Omental fat pad (tissue), 3 donors: ENCODE measurements at regions not wholly inside any gene's neighbourhood (a gene's known extent, or its start where the extent isn't known, plus 50 kb on each side); places are given as distances from the start of the nearest gene placed in this dataset. TPM values are rescaled to one million over a fixed set of nuclear protein-coding genes. Genes with fewer than 3 reads are reported as not detected.

ENCODE experiments used
- ATAC-seq: fragments of 150-250 bp; one replicate; pipeline ENCODE4 v1.9.1; 2016; ENCODE audit warnings: mild to moderate bottlenecking, moderate library complexity; ENCODE audit not compliant: low FRiP score
- DNase-seq: peaks from one replicate; pipeline ENCODE4 v3.0.0-alpha.2; 2019; ENCODE audit warnings: low spot score
- small RNA-seq: library from RNA; depleted of rRNA; stranded (forward); fragments of <200 nt; gene quantifications from one replicate; pipeline ENCODE3, GENCODE V24; 2016
- TF ChIP-seq, protein P1 (sequence below), 3 donors: fragments of 450-650 bp; IDR thresholded peaks; one replicate each; pipeline ENCODE4 v1.5.1; 2016 to 2017; ENCODE audit warnings: antibody characterized with exemption in 3 of 3, mild to moderate bottlenecking in 3 of 3, moderate library complexity in 2 of 3

DNA sequence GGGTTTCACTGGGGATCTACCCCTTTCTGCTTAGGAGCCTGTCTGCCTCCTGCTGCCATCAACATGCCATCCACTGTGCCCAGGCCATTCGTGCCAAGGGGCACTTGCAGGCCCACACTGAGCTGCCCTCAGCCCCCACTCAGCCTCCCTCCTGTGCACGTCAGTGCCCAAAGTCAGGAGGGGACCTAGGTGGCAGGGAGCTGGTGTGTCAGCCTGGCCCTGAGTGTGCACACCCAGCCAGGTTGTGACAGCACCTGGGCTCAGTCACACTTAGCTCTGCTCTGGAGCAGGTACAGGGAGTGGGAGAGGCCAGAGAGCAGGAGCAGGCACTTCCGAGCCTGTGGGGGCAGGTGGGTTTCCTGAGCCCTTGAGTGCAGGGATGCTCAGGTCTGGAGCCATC is 63.6 kb upstream of the SYNCRIP start:
- no peak for ATAC-seq
- TF ChIP-seq, protein P1, sequence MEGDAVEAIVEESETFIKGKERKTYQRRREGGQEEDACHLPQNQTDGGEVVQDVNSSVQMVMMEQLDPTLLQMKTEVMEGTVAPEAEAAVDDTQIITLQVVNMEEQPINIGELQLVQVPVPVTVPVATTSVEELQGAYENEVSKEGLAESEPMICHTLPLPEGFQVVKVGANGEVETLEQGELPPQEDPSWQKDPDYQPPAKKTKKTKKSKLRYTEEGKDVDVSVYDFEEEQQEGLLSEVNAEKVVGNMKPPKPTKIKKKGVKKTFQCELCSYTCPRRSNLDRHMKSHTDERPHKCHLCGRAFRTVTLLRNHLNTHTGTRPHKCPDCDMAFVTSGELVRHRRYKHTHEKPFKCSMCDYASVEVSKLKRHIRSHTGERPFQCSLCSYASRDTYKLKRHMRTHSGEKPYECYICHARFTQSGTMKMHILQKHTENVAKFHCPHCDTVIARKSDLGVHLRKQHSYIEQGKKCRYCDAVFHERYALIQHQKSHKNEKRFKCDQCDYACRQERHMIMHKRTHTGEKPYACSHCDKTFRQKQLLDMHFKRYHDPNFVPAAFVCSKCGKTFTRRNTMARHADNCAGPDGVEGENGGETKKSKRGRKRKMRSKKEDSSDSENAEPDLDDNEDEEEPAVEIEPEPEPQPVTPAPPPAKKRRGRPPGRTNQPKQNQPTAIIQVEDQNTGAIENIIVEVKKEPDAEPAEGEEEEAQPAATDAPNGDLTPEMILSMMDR (IDR thresholded peaks at IDR 0.05) = no peak
- DNase-seq = no peak

DNA sequence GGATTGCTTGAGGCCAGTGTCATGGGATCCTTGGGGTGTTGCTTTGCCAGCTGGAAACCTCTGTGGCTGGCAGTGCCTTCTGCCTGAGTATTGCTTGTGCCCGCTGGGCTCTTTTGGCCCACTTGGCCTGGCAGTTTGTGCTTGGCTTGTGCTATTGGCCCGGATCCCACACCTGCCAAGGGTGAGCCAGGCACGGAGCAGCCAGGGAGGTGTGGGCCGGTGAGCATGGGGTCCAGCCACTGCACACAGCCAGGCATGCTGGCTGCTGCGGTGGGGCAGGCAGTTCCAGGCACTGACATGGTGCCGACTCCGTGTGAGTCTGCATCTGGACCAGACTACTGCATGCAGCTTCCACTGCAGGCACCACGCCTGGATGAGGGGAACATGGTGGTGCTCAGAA is 62.5 kb upstream of the SYNCRIP start:
- no peak for DNase-seq
- TF ChIP-seq, protein P1 (IDR thresholded peaks at IDR 0.05) = no peak
- no peak for ATAC-seq

DNA sequence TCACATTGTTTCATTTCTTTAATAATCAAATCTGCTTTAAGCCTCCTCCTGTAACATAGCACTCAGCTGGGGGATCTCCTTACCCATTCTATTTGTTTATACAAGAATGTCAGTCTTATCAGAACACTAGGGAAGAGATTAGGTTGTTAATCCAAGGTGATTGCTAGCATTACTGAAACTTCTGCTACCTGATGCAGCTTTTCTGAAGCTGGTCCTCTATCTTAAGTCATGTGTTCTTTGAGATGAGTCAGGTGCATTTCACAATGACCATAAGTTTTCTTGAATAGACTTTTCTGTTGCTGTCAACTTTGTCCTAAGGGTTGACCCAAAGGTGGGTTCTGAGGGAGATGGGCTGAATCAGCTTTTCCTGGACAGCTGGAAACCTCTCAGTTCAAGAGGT is 60.7 kb upstream of the SYNCRIP start:
- DNase-seq (no peak), ATAC-seq (no peak)
- TF ChIP-seq, protein P1 (IDR thresholded peaks at IDR 0.05) = no peak

Small RNAs in the stretch of these regions (small RNA-seq; reads per million reads assigned to genes)
- gene RF00019 = not detected
- gene RN7SL643P = not detected
- not detected for gene RNU4-12P
- gene RNU4-72P = not detected
- not detected for gene SMIM11P1
